A673 (cell line): ENCODE measurements at regions not wholly inside any gene's neighbourhood (a gene's known extent, or its start where the extent isn't known, plus 50 kb on each side); places are given as distances from the start of the nearest gene placed in this dataset.

ENCODE experiments used
- EZH2 ChIP-seq: fragments of 200-600 bp; sonication (generic); IDR thresholded peaks from 2 replicates; pipeline ENCODE4 v1.6.1; 2017; ENCODE audit warnings: borderline replicate concordance, low read depth, mild to moderate bottlenecking, mixed read lengths, antibody characterized with exemption, low read length; ENCODE audit not compliant: poor library complexity, severe bottlenecking
- TF ChIP-seq, protein P1 (sequence below): fragments of 300-800, 200-600 bp; sonication (generic); conservative IDR thresholded peaks from 2 replicates; pipeline ENCODE4 v1.5.1; 2017; ENCODE audit warnings: low read depth, mild to moderate bottlenecking, antibody characterized with exemption, low read length, moderate library complexity, mixed read lengths

DNA sequence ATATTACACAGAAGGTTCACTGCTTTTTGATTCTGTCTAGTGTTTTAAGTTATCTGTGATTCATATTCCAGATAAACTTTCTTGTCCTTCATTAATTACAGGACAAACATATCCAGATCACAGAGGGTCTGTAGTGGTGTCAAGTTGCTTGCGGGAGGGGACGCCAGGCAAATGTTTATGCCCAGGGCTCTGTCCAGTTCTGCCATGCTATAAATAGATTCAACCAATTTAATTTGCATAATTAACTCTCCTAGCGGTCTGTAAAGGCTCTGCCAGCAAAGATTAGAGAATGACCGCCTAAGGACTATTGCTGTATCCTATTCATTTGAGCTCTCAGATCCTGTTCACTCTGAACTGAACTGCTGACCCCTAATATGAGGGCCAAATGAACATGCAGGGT lies 59.7 kb upstream of the TRPC4 start:
- TF ChIP-seq, protein P1, sequence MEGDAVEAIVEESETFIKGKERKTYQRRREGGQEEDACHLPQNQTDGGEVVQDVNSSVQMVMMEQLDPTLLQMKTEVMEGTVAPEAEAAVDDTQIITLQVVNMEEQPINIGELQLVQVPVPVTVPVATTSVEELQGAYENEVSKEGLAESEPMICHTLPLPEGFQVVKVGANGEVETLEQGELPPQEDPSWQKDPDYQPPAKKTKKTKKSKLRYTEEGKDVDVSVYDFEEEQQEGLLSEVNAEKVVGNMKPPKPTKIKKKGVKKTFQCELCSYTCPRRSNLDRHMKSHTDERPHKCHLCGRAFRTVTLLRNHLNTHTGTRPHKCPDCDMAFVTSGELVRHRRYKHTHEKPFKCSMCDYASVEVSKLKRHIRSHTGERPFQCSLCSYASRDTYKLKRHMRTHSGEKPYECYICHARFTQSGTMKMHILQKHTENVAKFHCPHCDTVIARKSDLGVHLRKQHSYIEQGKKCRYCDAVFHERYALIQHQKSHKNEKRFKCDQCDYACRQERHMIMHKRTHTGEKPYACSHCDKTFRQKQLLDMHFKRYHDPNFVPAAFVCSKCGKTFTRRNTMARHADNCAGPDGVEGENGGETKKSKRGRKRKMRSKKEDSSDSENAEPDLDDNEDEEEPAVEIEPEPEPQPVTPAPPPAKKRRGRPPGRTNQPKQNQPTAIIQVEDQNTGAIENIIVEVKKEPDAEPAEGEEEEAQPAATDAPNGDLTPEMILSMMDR, result no peak
- TF ChIP-seq EZH2, result no peak
